Gastrocnemius medialis (tissue), 4 donors: ENCODE measurements at regions not wholly inside any gene's neighbourhood (a gene's known extent, or its start where the extent isn't known, plus 50 kb on each side); places are given as distances from the start of the nearest gene placed in this dataset.
A peak's percentile ranks its signal among the peaks of the same experiment; 100 is the strongest.

Experiments
- ATAC-seq, 2 donors: fragments of 150-250 bp; one replicate each; pipeline ENCODE4 v1.9.1; 2016
- DNase-seq, 2 donors: peaks; one replicate each; pipeline ENCODE4 v3.0.0-alpha.2; 2019
- H3K27ac ChIP-seq, 4 donors: fragments of 200-600 bp; sonication (generic); 1 replicate in 1 of 4; 2 replicates in 3 of 4; pipeline ENCODE4 v1.5.1; 2016 to 2018; ENCODE audit warnings: mild to moderate bottlenecking in 2 of 4, moderate library complexity in 1 of 4
- H3K27me3 ChIP-seq, 3 donors: fragments of 200-600 bp; sonication (generic) in 2 of 3; 1 replicate in 1 of 3; 2 replicates in 2 of 3; pipeline versions ENCODE4 v1.5.1 to v1.6.0; 2016 to 2019; ENCODE audit warnings: mild to moderate bottlenecking in 1 of 3, moderate library complexity in 1 of 3
- H3K36me3 ChIP-seq, 2 donors: fragments of 200-600 bp; sonication (generic) in 1 of 2; one replicate each; pipeline ENCODE4 v1.5.1; 2017 to 2018
- H3K4me1 ChIP-seq, 2 donors: fragments of 200-600 bp; sonication (generic) in 1 of 2; one replicate each; pipeline ENCODE4 v1.5.1; 2016 to 2017; ENCODE audit warnings: mild to moderate bottlenecking in 2 of 2
- H3K4me3 ChIP-seq, 4 donors: fragments of 200-600 bp; sonication (generic) in 3 of 4; 1 replicate in 1 of 4; 2 replicates in 3 of 4; pipeline ENCODE4 v1.5.1; 2016 to 2019; ENCODE audit warnings: mild to moderate bottlenecking in 2 of 4
- H3K9me3 ChIP-seq, 3 donors: fragments of 200-600 bp; sonication (generic) in 2 of 3; 1 replicate in 1 of 3; 2 replicates in 2 of 3; pipeline ENCODE4 v1.5.1; 2016 to 2019
- CTCF ChIP-seq, 5 experiments: fragments of 450-650 bp in 3 of 5; fragments of 200-600 bp in 2 of 5; sonication (generic) in 2 of 5; IDR thresholded peaks in 4 of 5; conservative IDR thresholded peaks in 1 of 5; 1 replicate in 4 of 5; 2 replicates in 1 of 5; pipeline ENCODE4 v1.5.1; 2016 to 2019; ENCODE audit warnings: antibody characterized with exemption in 5 of 5, mild to moderate bottlenecking in 3 of 5, moderate library complexity in 3 of 5
- POLR2A ChIP-seq, 2 donors: fragments of 450-650 bp; IDR thresholded peaks; one replicate each; pipeline ENCODE4 v1.6.1; 2017; ENCODE audit warnings: antibody characterized with exemption in 2 of 2, mild to moderate bottlenecking in 2 of 2, moderate library complexity in 2 of 2
- in situ Hi-C, 4 donors: fragments of 200-750 bp; cut with MboI; loops; one replicate each; pipeline versions ENCODE4 v1.15.0 to v1.8.0; 2017; ENCODE audit warnings: low sequenced_read_pairs in 4 of 4
- intact Hi-C: fragments of 100-400 bp; cut with DNase I; formaldehyde crosslinking; loops from one replicate; pipeline ENCODE4 v1.15.1; 2023; ENCODE audit warnings: low total_unique reads

GRCh38 chr9:13426606-13427005 lies 147.1 kb upstream of the MPDZ start:
- Histone ChIP-seq H3K36me3 (no peaks in the 10 kb centered on the region), H3K4me1 (peaks cover 19 to 25% of the 10 kb centered on the region in 2 donors), H3K4me3 (no peak overlapping the region), H3K27me3 (no peaks in the 10 kb centered on the region), H3K9me3 (no peaks in the 10 kb centered on the region), H3K27ac (no peak overlapping the region)
- no peak for TF ChIP-seq CTCF (IDR thresholded peaks at IDR 0.05 in 4 of 5, conservative IDR thresholded peaks at IDR 0.05 in 1 of 5)
- TF ChIP-seq POLR2A (IDR thresholded peaks at IDR 0.05): no peak
- in situ Hi-C loops (loop anchor here in 3 of 4 donors (10.0 to 25.0 kb wide), 4 partner anchors 62 to 978 kb away; no protein-coding TSS in a partner anchor), intact Hi-C loops (loop anchor here (1.0 to 10.0 kb wide), 4 partner anchors 668 to 1004 kb away; no protein-coding TSS in a partner anchor)
- DNase-seq: no peak
- ATAC-seq: no peak

GRCh38 chr9:13424872-13425271 lies 145.4 kb upstream of the MPDZ start:
- ATAC-seq (no peak), DNase-seq (no peak)
- in situ Hi-C loops: loop anchor here in 3 of 4 donors (5.0 to 25.0 kb wide), 5 partner anchors 60 to 980 kb away; no protein-coding TSS in a partner anchor
- Histone ChIP-seq H3K9me3 (no peaks in the 10 kb centered on the region), H3K36me3 (no peaks in the 10 kb centered on the region), H3K4me1 (peaks cover 16 to 23% of the 10 kb centered on the region in 2 donors), H3K27me3 (no peaks in the 10 kb centered on the region), H3K4me3 (no peak overlapping the region), H3K27ac (no peak overlapping the region)
- no peak for TF ChIP-seq CTCF (IDR thresholded peaks at IDR 0.05 in 4 of 5, conservative IDR thresholded peaks at IDR 0.05 in 1 of 5)
- intact Hi-C loops: loop anchor here (10.0 kb wide), 1 partner anchor 670 kb away; no protein-coding TSS in a partner anchor

- intact Hi-C loops (loop anchor here (10.0 kb wide), 1 partner anchor 671 kb away; no protein-coding TSS in a partner anchor), in situ Hi-C loops (loop anchor here in 2 of 4 donors (5.0 to 10.0 kb wide), 4 partner anchors 59 to 981 kb away; no protein-coding TSS in a partner anchor)
- ATAC-seq (no peak), DNase-seq (no peak)
- Histone ChIP-seq H3K27me3 (no peaks in the 10 kb centered on the region), H3K36me3 (no peaks in the 10 kb centered on the region), H3K4me1 (peaks cover 11 to 16% of the 10 kb centered on the region in 2 donors), H3K4me3 (no peak overlapping the region), H3K27ac (no peak overlapping the region), H3K9me3 (no peaks in the 10 kb centered on the region)
- TF ChIP-seq CTCF (IDR thresholded peaks at IDR 0.05 in 4 of 5, conservative IDR thresholded peaks at IDR 0.05 in 1 of 5): no peak
- TF ChIP-seq POLR2A (IDR thresholded peaks at IDR 0.05): no peak
These were observed 144.7 kb upstream of the MPDZ start for GRCh38 chr9:13424204-13424603.

- no peak overlapping the region for H3K27ac ChIP-seq
- H3K27me3 ChIP-seq: no peaks in the 10 kb centered on the region
- in situ Hi-C loops: no loop called here
- no peaks in the 10 kb centered on the region for H3K36me3 ChIP-seq
- no peak overlapping the region for H3K4me3 ChIP-seq
- no peaks in the 10 kb centered on the region for H3K9me3 ChIP-seq
- intact Hi-C loops: no loop called here
- ATAC-seq: no peak
- no peaks in the 10 kb centered on the region for H3K4me1 ChIP-seq
- no peak for DNase-seq
- TF ChIP-seq CTCF (IDR thresholded peaks at IDR 0.05 in 4 of 5, conservative IDR thresholded peaks at IDR 0.05 in 1 of 5) (no peak), POLR2A (IDR thresholded peaks at IDR 0.05) (no peak)
These were observed 134.9 kb upstream of the MPDZ start for GRCh38 chr9:13414349-13414748.

- Histone ChIP-seq H3K9me3 (no peaks in the 10 kb centered on the region), H3K4me1 (no peaks in the 10 kb centered on the region), H3K36me3 (no peaks in the 10 kb centered on the region), H3K27me3 (no peaks in the 10 kb centered on the region), H3K27ac (peak overlapping the region in 1 of 4 donors; percentile 7), H3K4me3 (no peak overlapping the region)
- in situ Hi-C loops: no loop called here
- intact Hi-C loops: no loop called here
- DNase-seq (no peak), ATAC-seq (no peak)
- no peak for TF ChIP-seq CTCF (IDR thresholded peaks at IDR 0.05 in 4 of 5, conservative IDR thresholded peaks at IDR 0.05 in 1 of 5)
- no peak for TF ChIP-seq POLR2A (IDR thresholded peaks at IDR 0.05)
These were observed 132.8 kb upstream of the MPDZ start for GRCh38 chr9:13412331-13412730.
